ENCODE measurements at regions not wholly inside any gene's neighbourhood (a gene's known extent, or its start where the extent isn't known, plus 50 kb on each side); places are given as distances from the start of the nearest gene placed in this dataset.

GRCh38 chr2:59879700-59880131 lies 673.7 kb downstream of the BCL11A start:
- TF ChIP-seq MLLT1 (IDR thresholded peaks at IDR 0.05) (no peak), MAX (IDR thresholded peaks at IDR 0.05; ENCODE audit: low read depth, low read length) (no peak), FOXK2 (IDR thresholded peaks at IDR 0.05) (no peak), ATF7 (IDR thresholded peaks at IDR 0.05; ENCODE audit: low read depth) (no peak), REST (IDR thresholded peaks at IDR 0.05; ENCODE audit: low read depth, low read length) (no peak), ZNF217 (IDR thresholded peaks at IDR 0.05) (no peak), EED (IDR thresholded peaks at IDR 0.05; ENCODE audit: low read depth) (no peak), BACH1 (IDR thresholded peaks at IDR 0.05; ENCODE audit: borderline replicate concordance) (no peak), CBX3 (IDR thresholded peaks at IDR 0.05; ENCODE audit: borderline replicate concordance, low read depth) (no peak), SRF (IDR thresholded peaks at IDR 0.05; ENCODE audit: low read depth in 2 of 2, low read length in 2 of 2) (no peak), LARP7 (IDR thresholded peaks at IDR 0.05) (no peak), SMAD1 (IDR thresholded peaks at IDR 0.05; ENCODE audit: low read depth, partially characterized antibody) (no peak), MYB (IDR thresholded peaks at IDR 0.05; ENCODE audit: borderline replicate concordance, low read depth, low read length) (no peak)
- no peak overlapping the region for H3K9ac ChIP-seq (ENCODE audit: control insufficient read depth, insufficient read depth, low read length)

More at GRCh38 chr2:59879700-59880131, 673.7 kb downstream of the BCL11A start:
- ChIA-PET CTCF (no interaction called here), RAD21 (ENCODE audit: unreplicated experiment) (no interaction called here), SMC1A (ENCODE audit: uncharacterized antibody, unreplicated experiment) (no interaction called here), POLR2A (no interaction called here)
- BruUV-seq (replicated peaks): no TSS peak
- Histone ChIP-seq H3K4me1 (ENCODE audit: control insufficient read depth, insufficient read depth, low read length) (peaks cover 3% of the 10 kb centered on the region), H3K27ac (ENCODE audit: control insufficient read depth, insufficient read depth) (no peak overlapping the region), H3K36me3 (ENCODE audit: control insufficient read depth in 2 of 2, insufficient read depth in 2 of 2, low read length in 1 of 2) (no peaks in the 10 kb centered on the region), H3K79me2 (ENCODE audit: control insufficient read depth, insufficient read depth, low read length) (no peaks in the 10 kb centered on the region), H3K9me3 (replicated peaks; ENCODE audit: control insufficient read depth, insufficient read depth, low read length) (no peaks in the 10 kb centered on the region), H3K27me3 (replicated peaks in 1 of 2; ENCODE audit: control insufficient read depth in 2 of 2, insufficient read depth in 2 of 2, low read length in 1 of 2) (peaks cover 0 to 2% of the 10 kb centered on the region in 2 experiments; a peak in 1 of 4 replicates), H3K4me2 (ENCODE audit: control insufficient read depth, insufficient read depth) (no peak overlapping the region), H2AFZ (ENCODE audit: control insufficient read depth, low read depth, low read length) (no peak overlapping the region), H3K4me3 (no peak overlapping the region), H4K20me1 (ENCODE audit: control insufficient read depth, insufficient read depth) (no peaks in the 10 kb centered on the region)
- no peak for DNase-seq (ENCODE audit: low read depth, low spot score)
- no peak for FAIRE-seq
- intact Hi-C loops (cut with micrococcal nuclease; ENCODE audit: unreplicated experiment): no loop called here
- ATAC-seq: no peak
- in situ Hi-C loops (cut with MboI): no loop called here
- 40% methylated on average over 9 of the region's 9 CpGs for WGBS (ENCODE audit: insufficient coverage, insufficient replicate concordance, low lambda C conversion rate, missing lambda C conversion rate)

Measured in GM12878 (cell line).